CD4-positive, alpha-beta memory T cell (primary cell): ENCODE measurements at regions not wholly inside any gene's neighbourhood (a gene's known extent, or its start where the extent isn't known, plus 50 kb on each side); places are given as distances from the start of the nearest gene placed in this dataset.
"Not testable (repeated sequence)": the region's sequence is repeated elsewhere in the genome, so short reads cannot be mapped to it uniquely, and the experiment has no call there.

Experiments
- CTCF ChIA-PET: fragments of 350-600 bp; sonication (Branson Sonifier 250); formaldehyde crosslinking; loops from one replicate; lab custom pipeline; 2021; ENCODE audit warnings: inconsistent platforms; ENCODE audit not compliant: partially characterized antibody; lab: Charles Lee
- POLR2A ChIA-PET: fragments of 350-600 bp; sonication (Branson Sonifier 250); formaldehyde crosslinking; loops from one replicate; lab custom pipeline; 2021; ENCODE audit not compliant: partially characterized antibody; lab: Charles Lee
- DNase-seq, 5 donors: peaks; one replicate each; pipeline versions ENCODE4 v3.0.0 to v3.0.0-alpha.2; 2020 to 2022; ENCODE audit warnings: mixed read lengths in 1 of 5
- H3K27ac ChIP-seq: one replicate; pipeline ENCODE4 v1.7.0; 2013; ENCODE audit warnings: low read depth, low read length
- H3K27me3 ChIP-seq: 2 replicates; pipeline ENCODE4 v1.7.0; 2013; ENCODE audit warnings: mild to moderate bottlenecking, low read length, moderate library complexity; ENCODE audit not compliant: insufficient read depth
- H3K36me3 ChIP-seq: 2 replicates; pipeline ENCODE4 v1.7.0; 2013; ENCODE audit warnings: mild to moderate bottlenecking, low read length, moderate library complexity; ENCODE audit not compliant: insufficient read depth
- H3K4me1 ChIP-seq: 2 replicates; pipeline ENCODE4 v1.7.0; 2013; ENCODE audit warnings: mild to moderate bottlenecking, low read length, moderate library complexity; ENCODE audit not compliant: insufficient read depth
- H3K4me3 ChIP-seq, 2 donors: one replicate each; pipeline ENCODE4 v1.7.0; 2013; ENCODE audit warnings: low read length in 2 of 2, mild to moderate bottlenecking in 1 of 2
- H3K9me3 ChIP-seq, 2 donors: one replicate each; pipeline ENCODE4 v1.7.0; 2013; ENCODE audit warnings: low read length in 2 of 2, control low read depth in 1 of 2; ENCODE audit not compliant: control insufficient read depth in 1 of 2
- H3K27ac Mint-ChIP-seq, 7 donors: one replicate each; pipeline ENCODE4 v1.8.0; 2020 to 2021; ENCODE audit warnings: mixed read lengths in 7 of 7, mild to moderate bottlenecking in 6 of 7, inconsistent platforms in 3 of 7, moderate library complexity in 3 of 7
- H3K27me3 Mint-ChIP-seq, 2 donors: one replicate each; pipeline ENCODE4 v1.8.0; 2020 to 2021; ENCODE audit warnings: mixed read lengths in 2 of 2
- H3K36me3 Mint-ChIP-seq, 2 donors: one replicate each; pipeline ENCODE4 v1.8.0; 2020 to 2021; ENCODE audit warnings: mixed read lengths in 2 of 2, inconsistent platforms in 1 of 2, mild to moderate bottlenecking in 1 of 2
- H3K4me1 Mint-ChIP-seq, 4 donors: one replicate each; pipeline ENCODE4 v1.8.0; 2020 to 2021; ENCODE audit warnings: mixed read lengths in 4 of 4, mild to moderate bottlenecking in 1 of 4
- H3K4me3 Mint-ChIP-seq, 8 donors: one replicate each; pipeline ENCODE4 v1.8.0; 2020 to 2021; ENCODE audit warnings: mixed read lengths in 8 of 8, mild to moderate bottlenecking in 7 of 8, moderate library complexity in 6 of 8, inconsistent platforms in 3 of 8
- H3K9me3 Mint-ChIP-seq, 8 donors: one replicate each; pipeline ENCODE4 v1.8.0; 2020 to 2021; ENCODE audit warnings: mixed read lengths in 8 of 8, mild to moderate bottlenecking in 5 of 8, inconsistent platforms in 3 of 8, moderate library complexity in 1 of 8
- intact Hi-C: fragments of 100-400 bp; cut with micrococcal nuclease; formaldehyde crosslinking; loops from one replicate; pipeline ENCODE4 v1.15.1; 2023

- ChIA-PET POLR2A (interaction anchor here (0.6 to 4.1 kb wide), 4 partner anchors 60 to 252 kb away, joined by 3 to 24 read pairs (median 12); partner anchors contain the start of genes ASB8 and ZNF641), CTCF (interaction anchor here (1.1 kb wide), 1 partner anchor 227 kb away, joined by 3 read pairs; no protein-coding TSS in a partner anchor)
- H3K36me3 ChIP-seq, intact Hi-C loops, H3K27me3 ChIP-seq, H3K27me3 Mint-ChIP-seq, H3K9me3 ChIP-seq, H3K27ac ChIP-seq: not testable (repeated sequence)
- peaks cover 5 to 54% (median 38%) of the 10 kb centered on the region in 8 donors for H3K9me3 Mint-ChIP-seq
- Histone ChIP-seq H3K4me1 (peaks cover 17% of the 10 kb centered on the region), H3K4me3 (peak overlapping the region in 1 of 2 donors; percentile 42)
- peaks cover 16 to 19% (median 17%) of the 10 kb centered on the region in 4 donors for H3K4me1 Mint-ChIP-seq
- peak overlapping the region in 6 of 7 donors; percentile 19 to 87 (median 48) for H3K27ac Mint-ChIP-seq
- H3K4me3 Mint-ChIP-seq, result peak overlapping the region; percentile 44 to 78 (median 65)
- H3K36me3 Mint-ChIP-seq, result peaks cover 11 to 17% of the 10 kb centered on the region in 2 donors
- peak; percentile 53 to 73 (median 66) for DNase-seq
These were observed 59.2 kb upstream of the ZNF641 start for GRCh38 chr12:48409938-48410337.

- Histone ChIP-seq H3K27me3 (no peaks in the 10 kb centered on the region), H3K4me1 (peaks cover 17% of the 10 kb centered on the region), H3K9me3 (peaks cover 0 to 3% of the 10 kb centered on the region in 2 donors), H3K27ac (no peak overlapping the region), H3K4me3 (no peak overlapping the region), H3K36me3 (no peaks in the 10 kb centered on the region)
- Mint-ChIP-seq H3K4me3 (no peak overlapping the region), H3K36me3 (peaks cover 7 to 13% of the 10 kb centered on the region in 2 donors), H3K27me3 (peaks cover 17 to 18% of the 10 kb centered on the region in 2 donors), H3K27ac (peak overlapping the region in 1 of 7 donors; percentile 3), H3K9me3 (peaks cover 3 to 39% (median 26%) of the 10 kb centered on the region in 8 donors), H3K4me1 (peaks cover 17 to 19% (median 17%) of the 10 kb centered on the region in 4 donors)
- POLR2A ChIA-PET, result no interaction called here
- intact Hi-C loops, result no loop called here
- no peak for DNase-seq
- CTCF ChIA-PET, result interaction anchor here (0.7 kb wide), 1 partner anchor 231 kb away, joined by 3 read pairs; no protein-coding TSS in a partner anchor
These were observed 59.0 kb upstream of the ANP32D start for GRCh38 chr12:48413388-48413787.

- H3K36me3 Mint-ChIP-seq, result peaks cover 7 to 13% of the 10 kb centered on the region in 2 donors
- no peak overlapping the region for H3K27ac ChIP-seq
- H3K9me3 ChIP-seq, result peaks cover 0 to 3% of the 10 kb centered on the region in 2 donors
- no peaks in the 10 kb centered on the region for H3K27me3 ChIP-seq
- H3K4me1 Mint-ChIP-seq, result peaks cover 16 to 17% (median 17%) of the 10 kb centered on the region in 4 donors
- ChIA-PET POLR2A (no interaction called here), CTCF (interaction anchor here (0.7 kb wide), 1 partner anchor 231 kb away, joined by 3 read pairs; no protein-coding TSS in a partner anchor)
- no peak overlapping the region for H3K4me3 Mint-ChIP-seq
- H3K4me1 ChIP-seq, result peaks cover 17% of the 10 kb centered on the region
- DNase-seq, result no peak
- H3K27me3 Mint-ChIP-seq, result peaks cover 18% of the 10 kb centered on the region in 2 donors
- intact Hi-C loops, result no loop called here
- H3K9me3 Mint-ChIP-seq, result peaks cover 3 to 36% (median 23%) of the 10 kb centered on the region in 8 donors
- no peaks in the 10 kb centered on the region for H3K36me3 ChIP-seq
- no peak overlapping the region for H3K4me3 ChIP-seq
- H3K27ac Mint-ChIP-seq, result no peak overlapping the region
These were observed 58.3 kb upstream of the ANP32D start for GRCh38 chr12:48414021-48414420.

- no peak overlapping the region for H3K4me3 ChIP-seq
- H3K36me3 ChIP-seq, result no peaks in the 10 kb centered on the region
- Mint-ChIP-seq H3K4me3 (no peak overlapping the region), H3K36me3 (no peaks in the 10 kb centered on the region), H3K4me1 (peaks cover 0 to 2% (median 0%) of the 10 kb centered on the region in 4 donors), H3K9me3 (peaks cover 0 to 17% (median 11%) of the 10 kb centered on the region in 8 donors), H3K27me3 (peaks cover 16 to 18% of the 10 kb centered on the region in 2 donors), H3K27ac (no peak overlapping the region)
- POLR2A ChIA-PET, result no interaction called here
- no peaks in the 10 kb centered on the region for H3K4me1 ChIP-seq
- CTCF ChIA-PET, result no interaction called here
- DNase-seq, result no peak
- no peak overlapping the region for H3K27ac ChIP-seq
- H3K27me3 ChIP-seq, result no peaks in the 10 kb centered on the region
- H3K9me3 ChIP-seq, result no peaks in the 10 kb centered on the region
- intact Hi-C loops, result no loop called here
These were observed 53.0 kb upstream of the ANP32D start for GRCh38 chr12:48419116-48419935.

GRCh38 chr12:48420039-48420775 is 52.2 kb upstream of the ANP32D start:
- CTCF ChIA-PET, result no interaction called here

GRCh38 chr12:48422060-48422459 is 50.3 kb upstream of the ANP32D start:
- POLR2A ChIA-PET, result no interaction called here
- H3K4me1 Mint-ChIP-seq, result peaks cover 0 to 2% (median 0%) of the 10 kb centered on the region in 4 donors
- H3K9me3 ChIP-seq, result no peaks in the 10 kb centered on the region
- no peak overlapping the region for H3K4me3 ChIP-seq
- H3K27ac ChIP-seq, result no peak overlapping the region
- H3K27me3 ChIP-seq, result no peaks in the 10 kb centered on the region
- no peak overlapping the region for H3K4me3 Mint-ChIP-seq
- CTCF ChIA-PET, result no interaction called here
- H3K36me3 Mint-ChIP-seq, result no peaks in the 10 kb centered on the region
- intact Hi-C loops, result no loop called here
- no peak for DNase-seq
- no peak overlapping the region for H3K27ac Mint-ChIP-seq
- peaks cover 3 to 7% of the 10 kb centered on the region in 2 donors for H3K27me3 Mint-ChIP-seq
- H3K9me3 Mint-ChIP-seq, result peaks cover 0 to 8% (median 3%) of the 10 kb centered on the region in 8 donors
- no peaks in the 10 kb centered on the region for H3K36me3 ChIP-seq
- H3K4me1 ChIP-seq, result no peaks in the 10 kb centered on the region

More at GRCh38 chr12:48420039-48420775, 52.2 kb upstream of the ANP32D start:
- Mint-ChIP-seq H3K27me3 (peaks cover 13% of the 10 kb centered on the region in 2 donors), H3K36me3 (no peaks in the 10 kb centered on the region), H3K9me3 (peaks cover 0 to 14% (median 6%) of the 10 kb centered on the region in 8 donors), H3K4me3 (no peak overlapping the region), H3K4me1 (peaks cover 0 to 2% (median 0%) of the 10 kb centered on the region in 4 donors), H3K27ac (no peak overlapping the region)
- Histone ChIP-seq H3K27ac (no peak overlapping the region), H3K36me3 (no peaks in the 10 kb centered on the region), H3K27me3 (no peaks in the 10 kb centered on the region), H3K4me1 (no peaks in the 10 kb centered on the region), H3K9me3 (no peaks in the 10 kb centered on the region), H3K4me3 (no peak overlapping the region)
- no peak for DNase-seq
- POLR2A ChIA-PET, result no interaction called here
- intact Hi-C loops, result no loop called here
